AG10803 (cell line): ENCODE measurements at regions not wholly inside any gene's neighbourhood (a gene's known extent, or its start where the extent isn't known, plus 50 kb on each side); places are given as distances from the start of the nearest gene placed in this dataset.

Experiments
- DNase-seq: peaks from one replicate; pipeline ENCODE4 v3.0.0; 2010; ENCODE audit warnings: low read depth
- H3K4me3 ChIP-seq: 2 replicates; pipeline ENCODE4 v1.5.1; 2011; ENCODE audit warnings: mild to moderate bottlenecking, low read length, control low read depth
- TF ChIP-seq, protein P1 (sequence below): conservative IDR thresholded peaks from 2 replicates; pipeline ENCODE4 v1.5.1; 2011; ENCODE audit warnings: mild to moderate bottlenecking, low read length, control low read depth, inconsistent platforms

DNA sequence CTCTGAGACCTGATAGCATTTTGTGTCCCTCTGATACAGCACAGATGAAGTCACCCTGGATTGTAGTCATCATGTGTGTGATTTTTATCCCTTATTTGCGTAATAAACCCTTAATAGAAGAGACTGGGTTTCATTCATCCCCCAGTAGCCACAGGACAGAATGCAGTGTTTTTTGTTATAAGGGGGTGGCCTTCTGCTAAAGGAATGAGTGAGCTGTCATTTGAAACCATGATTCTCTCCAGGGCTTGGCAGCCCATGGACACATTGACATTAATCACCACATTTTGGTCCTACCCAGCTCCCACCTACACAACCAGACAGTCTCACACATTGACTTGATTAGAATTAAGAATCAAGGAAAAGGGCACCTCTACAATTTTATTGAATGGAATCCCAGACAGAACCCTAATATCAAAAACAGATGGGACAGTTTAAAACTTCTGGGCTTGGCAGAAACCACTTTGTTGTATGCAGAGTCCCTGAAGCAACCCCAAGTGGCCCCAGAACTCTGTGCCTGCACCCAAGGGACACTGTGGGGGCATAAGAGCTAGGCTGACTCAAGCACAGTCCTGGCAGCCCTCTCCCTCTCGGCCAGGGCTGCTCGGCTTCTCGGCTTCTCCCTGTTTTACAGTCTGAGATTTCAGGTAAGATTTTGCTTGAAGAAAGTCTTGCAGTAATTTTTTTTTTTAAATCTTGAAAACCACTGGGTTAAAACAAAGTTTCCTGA is 254.0 kb upstream of the SLC14A2 start:
- TF ChIP-seq, protein P1, sequence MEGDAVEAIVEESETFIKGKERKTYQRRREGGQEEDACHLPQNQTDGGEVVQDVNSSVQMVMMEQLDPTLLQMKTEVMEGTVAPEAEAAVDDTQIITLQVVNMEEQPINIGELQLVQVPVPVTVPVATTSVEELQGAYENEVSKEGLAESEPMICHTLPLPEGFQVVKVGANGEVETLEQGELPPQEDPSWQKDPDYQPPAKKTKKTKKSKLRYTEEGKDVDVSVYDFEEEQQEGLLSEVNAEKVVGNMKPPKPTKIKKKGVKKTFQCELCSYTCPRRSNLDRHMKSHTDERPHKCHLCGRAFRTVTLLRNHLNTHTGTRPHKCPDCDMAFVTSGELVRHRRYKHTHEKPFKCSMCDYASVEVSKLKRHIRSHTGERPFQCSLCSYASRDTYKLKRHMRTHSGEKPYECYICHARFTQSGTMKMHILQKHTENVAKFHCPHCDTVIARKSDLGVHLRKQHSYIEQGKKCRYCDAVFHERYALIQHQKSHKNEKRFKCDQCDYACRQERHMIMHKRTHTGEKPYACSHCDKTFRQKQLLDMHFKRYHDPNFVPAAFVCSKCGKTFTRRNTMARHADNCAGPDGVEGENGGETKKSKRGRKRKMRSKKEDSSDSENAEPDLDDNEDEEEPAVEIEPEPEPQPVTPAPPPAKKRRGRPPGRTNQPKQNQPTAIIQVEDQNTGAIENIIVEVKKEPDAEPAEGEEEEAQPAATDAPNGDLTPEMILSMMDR: no peak
- H3K4me3 ChIP-seq: peak overlapping the region; percentile 15; the same call in 1 of the 2 replicates
- DNase-seq: peak; percentile 92

DNA sequence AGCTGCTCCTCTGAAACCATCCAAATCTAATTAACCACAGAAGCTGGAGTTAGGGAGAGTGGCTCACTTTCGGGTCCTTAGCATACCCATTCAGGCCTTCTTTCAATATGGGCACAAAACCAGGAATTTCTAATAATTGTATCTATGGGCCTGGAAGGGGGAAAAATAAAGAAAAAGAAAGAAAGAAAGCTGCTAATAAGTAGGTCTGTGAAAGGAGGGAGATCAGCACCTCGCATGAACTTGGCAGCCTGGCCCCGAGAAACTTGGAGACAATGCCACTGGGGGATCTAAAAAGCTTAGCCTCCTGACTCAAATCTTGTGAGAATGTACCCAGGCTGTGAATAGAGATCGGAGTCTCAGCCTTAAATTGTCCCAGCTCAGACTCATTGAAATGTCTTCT is 252.1 kb upstream of the SLC14A2 start:
- no peak for DNase-seq
- TF ChIP-seq, protein P1: no peak
- no peak overlapping the region for H3K4me3 ChIP-seq

DNA sequence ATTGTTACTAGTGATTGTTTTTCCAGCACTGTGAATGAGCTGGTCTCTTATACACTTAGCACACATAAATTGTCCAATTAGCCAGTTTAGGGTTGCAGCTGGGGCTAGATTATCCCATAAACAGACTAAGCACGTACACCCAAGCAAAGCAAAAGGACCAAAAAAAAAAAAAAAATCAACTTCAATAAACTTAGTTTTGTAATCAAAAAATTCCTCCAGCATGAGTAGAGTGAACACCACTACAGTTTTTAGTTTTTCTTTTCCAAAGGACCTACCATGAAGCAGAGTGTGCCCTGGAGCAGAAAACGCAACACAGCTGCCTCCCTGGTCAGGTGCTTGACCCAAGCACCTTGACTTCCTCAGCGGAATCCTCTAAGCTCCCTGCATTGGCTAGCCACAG is 249.4 kb upstream of the SLC14A2 start:
- peak; percentile 69 for DNase-seq
- TF ChIP-seq, protein P1: no peak
- no peak overlapping the region for H3K4me3 ChIP-seq

DNA sequence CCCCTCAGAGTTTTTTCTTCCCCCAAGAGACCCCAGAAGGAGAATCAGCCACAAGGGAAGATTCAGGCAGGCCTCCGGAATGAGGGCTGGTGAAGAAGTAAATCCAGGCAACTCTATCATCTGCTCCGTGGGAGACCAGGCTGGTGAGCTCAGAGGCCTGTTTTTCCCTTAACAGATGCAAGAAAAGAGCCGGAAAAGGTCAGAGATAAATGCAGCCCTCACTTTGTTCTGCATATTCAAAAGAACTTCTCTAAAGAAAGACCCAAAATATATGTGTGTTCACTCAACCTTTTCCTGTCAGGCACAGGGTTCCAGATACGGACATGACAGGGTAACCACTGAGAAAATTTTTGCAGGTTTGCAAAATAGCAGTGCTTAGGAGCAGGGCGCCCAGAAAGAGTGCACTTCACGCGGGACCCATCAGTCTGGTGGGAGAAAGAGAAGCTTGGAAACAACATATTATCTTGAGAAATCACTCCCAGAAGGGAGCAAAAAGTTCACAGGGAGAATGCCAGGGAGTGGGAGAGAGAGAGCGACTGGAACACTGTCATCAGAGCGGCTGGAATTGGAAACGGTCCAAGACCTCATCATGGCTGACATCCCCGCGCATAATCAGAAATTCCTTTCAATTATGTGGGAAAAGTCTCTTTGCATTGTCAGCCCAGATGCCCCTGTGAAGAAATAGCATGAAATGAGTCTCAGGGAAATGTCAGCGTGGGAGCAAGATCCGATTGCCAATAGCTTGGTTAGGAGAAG is 244.8 kb upstream of the SLC14A2 start:
- peak; percentile 74 for DNase-seq
- H3K4me3 ChIP-seq: no peak overlapping the region
- TF ChIP-seq, protein P1: no peak

DNA sequence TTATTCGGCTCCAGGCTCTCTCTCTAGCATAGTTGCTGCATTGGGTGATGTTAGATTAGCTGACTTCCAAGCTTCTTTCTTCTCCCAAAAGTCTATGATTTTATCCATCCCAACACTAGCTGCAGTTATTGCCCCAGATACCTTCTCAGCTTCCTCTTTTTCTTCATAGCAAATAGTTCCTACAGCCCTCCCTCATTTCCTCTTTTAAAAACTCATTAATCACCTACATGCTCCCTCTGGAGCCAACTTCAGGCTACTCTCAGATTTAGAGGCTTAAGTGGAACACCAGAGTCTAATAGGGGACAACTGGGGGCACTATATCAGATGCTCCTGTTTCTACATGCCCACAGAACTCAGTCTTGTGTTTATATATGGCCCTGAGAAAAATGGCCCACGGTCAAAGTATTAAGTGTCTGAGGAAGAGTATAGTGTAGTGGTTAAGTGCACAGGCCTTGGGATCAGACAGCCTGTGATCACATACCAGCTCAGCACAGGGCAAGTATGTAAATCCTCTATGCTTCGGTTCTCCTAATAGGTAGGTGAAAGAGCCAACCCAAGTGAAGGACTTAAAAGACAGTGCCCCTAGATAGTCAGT is 241.9 kb upstream of the SLC14A2 start:
- no peak for DNase-seq
- H3K4me3 ChIP-seq: no peak overlapping the region
- TF ChIP-seq, protein P1: no peak

DNA sequence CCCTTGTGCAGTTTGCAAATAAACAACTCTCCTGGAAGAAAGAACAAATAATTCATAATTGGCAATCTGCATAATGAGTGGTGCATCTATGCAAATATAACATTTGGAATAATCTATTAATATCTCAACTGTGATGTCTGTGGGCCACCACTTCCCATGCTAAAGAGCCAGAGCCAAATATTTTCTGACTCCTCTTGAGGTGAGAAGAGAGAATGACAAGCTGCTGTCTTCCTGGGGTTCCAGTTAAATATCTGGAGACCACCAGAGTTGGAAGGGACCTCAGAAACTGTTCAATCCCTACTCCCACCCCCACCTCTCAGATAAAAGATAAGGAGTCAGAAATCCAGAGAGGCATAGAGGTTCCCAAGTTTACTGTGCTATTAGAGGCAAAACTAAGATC is 241.0 kb upstream of the SLC14A2 start:
- TF ChIP-seq, protein P1: no peak
- no peak for DNase-seq
- H3K4me3 ChIP-seq: no peak overlapping the region
